A549 (cell line): ENCODE measurements at regions not wholly inside any gene's neighbourhood (a gene's known extent, or its start where the extent isn't known, plus 50 kb on each side); places are given as distances from the start of the nearest gene placed in this dataset.
A peak's percentile ranks its signal among the peaks of the same experiment; 100 is the strongest.

ENCODE experiments used
- ATAC-seq, 2 experiments: fragments of 200-7000 bp in 1 of 2; fragments of >200 bp in 1 of 2; cut with Nextera tagmentation in 1 of 2; cut with Tn5 transposase in 1 of 2; 3 replicates each; pipeline versions ENCODE4 v1.8.0 to v1.9.1; 2018 to 2020; ENCODE audit warnings: mild to moderate bottlenecking in 1 of 2, moderate library complexity in 1 of 2
- CTCF ChIA-PET: fragments of 300-600 bp; sonication (Branson Sonifier 250); formaldehyde crosslinking; extraction: SDS; loops from one replicate; lab custom pipeline; 2021; ENCODE audit warnings: antibody characterized with exemption, inconsistent platforms; lab: Yijun Ruan, JAX
- POLR2A ChIA-PET: fragments of 350-600 bp; formaldehyde crosslinking; extraction: SDS; loops from one replicate; lab custom pipeline; 2021; ENCODE audit warnings: antibody characterized with exemption, inconsistent platforms; lab: Yijun Ruan, JAX
- DNase-seq, 2 experiments: peaks; one replicate each; pipeline versions ENCODE4 v3.0.0 to v3.0.0-alpha.2; 2011 to 2016; ENCODE audit warnings: low read depth in 1 of 2, low spot score in 1 of 2
- FAIRE-seq: peaks from 2 replicates; lab custom pipeline; 2011; peaks lifted over from hg19 to GRCh38; lab: Jason Lieb, UNC
- H3K27ac ChIP-seq, 2 experiments: fragments of >200 bp; sonication (Bioruptor Twin); formaldehyde crosslinking; 3 replicates each; pipeline ENCODE4 v1.5.1; 2016 to 2017
- H3K4me1 ChIP-seq: fragments of >200 bp; sonication (Bioruptor Twin); formaldehyde crosslinking; 3 replicates; pipeline ENCODE4 v1.6.1; 2016
- H3K4me2 ChIP-seq: fragments of >200 bp; sonication (Bioruptor Twin); formaldehyde crosslinking; 3 replicates; pipeline ENCODE4 v1.6.1; 2016
- H3K4me3 ChIP-seq: fragments of >200 bp; sonication (Bioruptor Twin); formaldehyde crosslinking; 3 replicates; pipeline ENCODE4 v1.5.1; 2016
- H3K9me3 ChIP-seq: fragments of >200 bp; sonication (Bioruptor Twin); formaldehyde crosslinking; 3 replicates; pipeline ENCODE4 v1.6.1; 2016
- BHLHE40 ChIP-seq: IDR thresholded peaks from 2 replicates; pipeline ENCODE4 v1.6.1; 2012; ENCODE audit warnings: low read depth, low read length, inconsistent platforms
- CEBPB ChIP-seq, 2 experiments: fragments of >200 bp in 1 of 2; sonication (Bioruptor Twin) in 1 of 2; formaldehyde crosslinking in 1 of 2; IDR thresholded peaks; 2 replicates each; pipeline ENCODE4 v1.6.1; 2012 to 2016
- E2F6 ChIP-seq: IDR thresholded peaks from 2 replicates; pipeline ENCODE4 v1.6.1; 2012; ENCODE audit warnings: low read depth, borderline replicate concordance
- EHMT2 ChIP-seq: fragments of 200-600 bp; sonication (generic); IDR thresholded peaks from 2 replicates; pipeline ENCODE4 v1.6.1; 2016; ENCODE audit warnings: antibody characterized with exemption, low read depth, mild to moderate bottlenecking, moderate library complexity
- FOSL2 ChIP-seq, 2 experiments: fragments of 450-650 bp in 1 of 2; fragments of >200 bp in 1 of 2; sonication (Bioruptor Twin) in 1 of 2; formaldehyde crosslinking; IDR thresholded peaks; 2 replicates each; pipeline versions ENCODE4 v1.5.0 to v1.6.1; 2016 to 2020; ENCODE audit warnings: mild to moderate bottlenecking in 1 of 2, moderate library complexity in 1 of 2
- FOXS1 ChIP-seq: fragments of 250-450 bp; sonication (Bioruptor Pico); IDR thresholded peaks from 2 replicates; pipeline ENCODE4 v1.5.0; 2020; ENCODE audit warnings: mild to moderate bottlenecking, moderate library complexity
- HDAC2 ChIP-seq: fragments of 200-600 bp; sonication (generic); IDR thresholded peaks from 2 replicates; pipeline ENCODE4 v1.6.1; 2016
- HEYL ChIP-seq: fragments of 250-450 bp; sonication (Bioruptor Pico); IDR thresholded peaks from 2 replicates; pipeline ENCODE4 v1.8.0; 2021; ENCODE audit warnings: mild to moderate bottlenecking, moderate library complexity
- JUN ChIP-seq, 2 experiments: fragments of >200 bp; sonication (Bioruptor Twin); formaldehyde crosslinking; IDR thresholded peaks; 2 replicates in 1 of 2; 3 replicates in 1 of 2; pipeline ENCODE4 v1.6.1; 2016 to 2017
- JUNB ChIP-seq: fragments of >200 bp; sonication (Bioruptor Twin); formaldehyde crosslinking; IDR thresholded peaks from 2 replicates; pipeline ENCODE4 v1.6.1; 2016
- MAFK ChIP-seq: fragments of 450-650 bp; IDR thresholded peaks from 2 replicates; pipeline ENCODE4 v1.6.1; 2014; ENCODE audit not compliant: partially characterized antibody
- MYC ChIP-seq: IDR thresholded peaks from 2 replicates; pipeline ENCODE4 v1.6.1; 2012; ENCODE audit warnings: mild to moderate bottlenecking, inconsistent platforms, low read length, improper control_type of control experiment, borderline replicate concordance
- POLR2AphosphoS2 ChIP-seq: conservative IDR thresholded peaks from 2 replicates; pipeline ENCODE4 v1.6.1; 2012; ENCODE audit warnings: low read length, improper control_type of control experiment, inconsistent platforms
- RFX5 ChIP-seq: fragments of 450-650 bp; IDR thresholded peaks from 2 replicates; pipeline ENCODE4 v1.7.1; 2014; ENCODE audit warnings: antibody characterized with exemption, mild to moderate bottlenecking, moderate library complexity
- SMC3 ChIP-seq: fragments of >200 bp; sonication (Bioruptor Twin); formaldehyde crosslinking; IDR thresholded peaks from 3 replicates; pipeline ENCODE4 v1.6.1; 2018; ENCODE audit warnings: inconsistent platforms
- TFCP2L1 ChIP-seq: fragments of 250-450 bp; sonication (Bioruptor Pico); IDR thresholded peaks from 2 replicates; pipeline ENCODE4 v1.5.0; 2021; ENCODE audit warnings: mild to moderate bottlenecking
- ZFP36 ChIP-seq: fragments of 450-650 bp; IDR thresholded peaks from 2 replicates; pipeline ENCODE4 v1.6.1; 2014; ENCODE audit warnings: borderline replicate concordance; ENCODE audit not compliant: partially characterized antibody
- ZNF302 ChIP-seq: fragments of 250-450 bp; sonication (Bioruptor Pico); IDR thresholded peaks from 2 replicates; pipeline ENCODE4 v1.9.0; 2021; ENCODE audit warnings: inconsistent platforms, mild to moderate bottlenecking, moderate library complexity
- WGBS: methylation state at CpG from one replicate; pipeline ENCODE4 v1.1.6; 2017; ENCODE audit errors: missing lambda C conversion rate; 5-methylcytosine and 5-hydroxymethylcytosine counted together
- TF ChIP-seq, protein P1 (sequence below): fragments of >200 bp; sonication (Bioruptor Twin); formaldehyde crosslinking; IDR thresholded peaks from 3 replicates; pipeline ENCODE4 v1.6.1; 2016
- TF ChIP-seq, protein P2 (sequence below): fragments of 150-350 bp; IDR thresholded peaks from 2 replicates; pipeline ENCODE4 v1.6.1; 2014; ENCODE audit warnings: low read depth, mild to moderate bottlenecking, low read length
- TF ChIP-seq, protein P3 (sequence below): fragments of 250-450 bp; sonication (Bioruptor Pico); IDR thresholded peaks from 2 replicates; pipeline ENCODE4 v1.5.0; 2020; ENCODE audit warnings: low read depth, mild to moderate bottlenecking, moderate library complexity
- TF ChIP-seq, protein P4 (sequence below): fragments of >200 bp; sonication (Bioruptor Twin); formaldehyde crosslinking; IDR thresholded peaks from 3 replicates; pipeline ENCODE4 v1.5.1; 2016

DNA sequence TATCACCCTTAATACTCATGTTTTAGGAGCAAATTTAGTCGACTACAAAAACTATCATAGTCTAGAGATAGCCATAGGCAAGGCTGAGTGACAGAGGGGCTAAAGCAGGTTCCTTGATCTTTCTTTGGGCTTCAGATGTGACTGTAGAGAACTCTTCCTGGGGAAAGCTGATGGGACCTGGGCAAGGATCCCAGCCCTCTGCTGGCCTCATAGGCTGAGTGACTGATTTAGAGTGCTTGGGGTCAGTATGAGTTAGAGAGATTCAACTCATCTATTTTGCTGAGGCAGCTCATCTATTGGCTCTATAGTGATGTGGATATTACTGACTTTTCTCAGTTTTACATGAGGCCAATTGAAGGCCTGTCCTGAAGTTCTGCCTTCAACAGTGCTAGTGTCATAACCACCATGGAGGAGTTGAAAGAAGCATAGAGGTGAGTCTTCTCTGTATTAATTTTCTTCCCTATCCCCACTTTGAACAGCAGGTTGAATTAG, 81.6 kb downstream of the SAMD9 start:
- POLR2A ChIA-PET, result no interaction called here
- Histone ChIP-seq H3K4me2 (no peak overlapping the region), H3K9me3 (no peaks in the 10 kb centered on the region), H3K4me1 (no peaks in the 10 kb centered on the region), H3K4me3 (no peak overlapping the region), H3K27ac (no peak overlapping the region)
- CTCF ChIA-PET, result no interaction called here
- no peak for DNase-seq
- ATAC-seq, result no peak; a peak in 1 of 6 replicates
- FAIRE-seq, result no peak
- no peak for TF ChIP-seq POLR2AphosphoS2
- no peak for TF ChIP-seq HDAC2
- TF ChIP-seq, protein P1, sequence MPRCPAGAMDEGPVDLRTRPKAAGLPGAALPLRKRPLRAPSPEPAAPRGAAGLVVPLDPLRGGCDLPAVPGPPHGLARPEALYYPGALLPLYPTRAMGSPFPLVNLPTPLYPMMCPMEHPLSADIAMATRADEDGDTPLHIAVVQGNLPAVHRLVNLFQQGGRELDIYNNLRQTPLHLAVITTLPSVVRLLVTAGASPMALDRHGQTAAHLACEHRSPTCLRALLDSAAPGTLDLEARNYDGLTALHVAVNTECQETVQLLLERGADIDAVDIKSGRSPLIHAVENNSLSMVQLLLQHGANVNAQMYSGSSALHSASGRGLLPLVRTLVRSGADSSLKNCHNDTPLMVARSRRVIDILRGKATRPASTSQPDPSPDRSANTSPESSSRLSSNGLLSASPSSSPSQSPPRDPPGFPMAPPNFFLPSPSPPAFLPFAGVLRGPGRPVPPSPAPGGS, result no peak
- TF ChIP-seq E2F6, result no peak
- TF ChIP-seq MAFK, result peak; percentile 49
- 3% methylated on average over 1 of the region's 1 CpG for WGBS

GRCh38 chr7:93031795-93032194, 86.0 kb downstream of the SAMD9 start:
- Histone ChIP-seq H3K9me3 (no peaks in the 10 kb centered on the region), H3K4me3 (no peak overlapping the region), H3K4me2 (no peak overlapping the region), H3K27ac (no peak overlapping the region), H3K4me1 (no peaks in the 10 kb centered on the region)
- TF ChIP-seq CEBPB (IDR thresholded peaks at IDR 0.05), result no peak
- TF ChIP-seq, protein P2, sequence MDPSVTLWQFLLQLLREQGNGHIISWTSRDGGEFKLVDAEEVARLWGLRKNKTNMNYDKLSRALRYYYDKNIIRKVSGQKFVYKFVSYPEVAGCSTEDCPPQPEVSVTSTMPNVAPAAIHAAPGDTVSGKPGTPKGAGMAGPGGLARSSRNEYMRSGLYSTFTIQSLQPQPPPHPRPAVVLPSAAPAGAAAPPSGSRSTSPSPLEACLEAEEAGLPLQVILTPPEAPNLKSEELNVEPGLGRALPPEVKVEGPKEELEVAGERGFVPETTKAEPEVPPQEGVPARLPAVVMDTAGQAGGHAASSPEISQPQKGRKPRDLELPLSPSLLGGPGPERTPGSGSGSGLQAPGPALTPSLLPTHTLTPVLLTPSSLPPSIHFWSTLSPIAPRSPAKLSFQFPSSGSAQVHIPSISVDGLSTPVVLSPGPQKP, result no peak
- TF ChIP-seq ZFP36, result no peak
- TF ChIP-seq ZNF302 (CRISPR knock-in tag), result no peak
- no peak for TF ChIP-seq SMC3
- TF ChIP-seq, protein P3, sequence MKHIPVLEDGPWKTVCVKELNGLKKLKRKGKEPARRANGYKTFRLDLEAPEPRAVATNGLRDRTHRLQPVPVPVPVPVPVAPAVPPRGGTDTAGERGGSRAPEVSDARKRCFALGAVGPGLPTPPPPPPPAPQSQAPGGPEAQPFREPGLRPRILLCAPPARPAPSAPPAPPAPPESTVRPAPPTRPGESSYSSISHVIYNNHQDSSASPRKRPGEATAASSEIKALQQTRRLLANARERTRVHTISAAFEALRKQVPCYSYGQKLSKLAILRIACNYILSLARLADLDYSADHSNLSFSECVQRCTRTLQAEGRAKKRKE (CRISPR knock-in tag), result no peak
- no peak for TF ChIP-seq JUNB
- TF ChIP-seq HEYL, result no peak
- TF ChIP-seq, protein P4, sequence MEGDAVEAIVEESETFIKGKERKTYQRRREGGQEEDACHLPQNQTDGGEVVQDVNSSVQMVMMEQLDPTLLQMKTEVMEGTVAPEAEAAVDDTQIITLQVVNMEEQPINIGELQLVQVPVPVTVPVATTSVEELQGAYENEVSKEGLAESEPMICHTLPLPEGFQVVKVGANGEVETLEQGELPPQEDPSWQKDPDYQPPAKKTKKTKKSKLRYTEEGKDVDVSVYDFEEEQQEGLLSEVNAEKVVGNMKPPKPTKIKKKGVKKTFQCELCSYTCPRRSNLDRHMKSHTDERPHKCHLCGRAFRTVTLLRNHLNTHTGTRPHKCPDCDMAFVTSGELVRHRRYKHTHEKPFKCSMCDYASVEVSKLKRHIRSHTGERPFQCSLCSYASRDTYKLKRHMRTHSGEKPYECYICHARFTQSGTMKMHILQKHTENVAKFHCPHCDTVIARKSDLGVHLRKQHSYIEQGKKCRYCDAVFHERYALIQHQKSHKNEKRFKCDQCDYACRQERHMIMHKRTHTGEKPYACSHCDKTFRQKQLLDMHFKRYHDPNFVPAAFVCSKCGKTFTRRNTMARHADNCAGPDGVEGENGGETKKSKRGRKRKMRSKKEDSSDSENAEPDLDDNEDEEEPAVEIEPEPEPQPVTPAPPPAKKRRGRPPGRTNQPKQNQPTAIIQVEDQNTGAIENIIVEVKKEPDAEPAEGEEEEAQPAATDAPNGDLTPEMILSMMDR, result no peak
- no peak for TF ChIP-seq FOSL2 (IDR thresholded peaks at IDR 0.05)
- no peak for TF ChIP-seq FOSL2 (CRISPR knock-in tag; IDR thresholded peaks at IDR 0.05)
- POLR2A ChIA-PET, result no interaction called here
- DNase-seq, result no peak
- no peak for ATAC-seq
- no peak for FAIRE-seq
- CTCF ChIA-PET, result no interaction called here

- Histone ChIP-seq H3K4me3 (no peak overlapping the region), H3K27ac (no peak overlapping the region), H3K9me3 (no peaks in the 10 kb centered on the region), H3K4me1 (no peaks in the 10 kb centered on the region), H3K4me2 (no peak overlapping the region)
- ChIA-PET CTCF (no interaction called here), POLR2A (no interaction called here)
- no peak for DNase-seq
- FAIRE-seq, result no peak
- no peak for TF ChIP-seq TFCP2L1 (CRISPR knock-in tag)
- no peak for TF ChIP-seq POLR2AphosphoS2
- TF ChIP-seq JUN (IDR thresholded peaks at IDR 0.05), result no peak
- TF ChIP-seq, protein P1, result no peak
- TF ChIP-seq, protein P3 (CRISPR knock-in tag), result no peak
- no peak for TF ChIP-seq CEBPB (IDR thresholded peaks at IDR 0.05)
- TF ChIP-seq BHLHE40, result no peak
- TF ChIP-seq RFX5, result no peak
- TF ChIP-seq EHMT2, result no peak
- TF ChIP-seq FOXS1, result no peak
- no peak for TF ChIP-seq JUNB
- no peak for TF ChIP-seq MYC
- no peak for TF ChIP-seq HDAC2
- no peak for ATAC-seq
Observed at GRCh38 chr7:93030605-93031225, 87.1 kb downstream of the SAMD9 start.
